ENCODE measurements at regions not wholly inside any gene's neighbourhood (a gene's known extent, or its start where the extent isn't known, plus 50 kb on each side); places are given as distances from the start of the nearest gene placed in this dataset.

DNA sequence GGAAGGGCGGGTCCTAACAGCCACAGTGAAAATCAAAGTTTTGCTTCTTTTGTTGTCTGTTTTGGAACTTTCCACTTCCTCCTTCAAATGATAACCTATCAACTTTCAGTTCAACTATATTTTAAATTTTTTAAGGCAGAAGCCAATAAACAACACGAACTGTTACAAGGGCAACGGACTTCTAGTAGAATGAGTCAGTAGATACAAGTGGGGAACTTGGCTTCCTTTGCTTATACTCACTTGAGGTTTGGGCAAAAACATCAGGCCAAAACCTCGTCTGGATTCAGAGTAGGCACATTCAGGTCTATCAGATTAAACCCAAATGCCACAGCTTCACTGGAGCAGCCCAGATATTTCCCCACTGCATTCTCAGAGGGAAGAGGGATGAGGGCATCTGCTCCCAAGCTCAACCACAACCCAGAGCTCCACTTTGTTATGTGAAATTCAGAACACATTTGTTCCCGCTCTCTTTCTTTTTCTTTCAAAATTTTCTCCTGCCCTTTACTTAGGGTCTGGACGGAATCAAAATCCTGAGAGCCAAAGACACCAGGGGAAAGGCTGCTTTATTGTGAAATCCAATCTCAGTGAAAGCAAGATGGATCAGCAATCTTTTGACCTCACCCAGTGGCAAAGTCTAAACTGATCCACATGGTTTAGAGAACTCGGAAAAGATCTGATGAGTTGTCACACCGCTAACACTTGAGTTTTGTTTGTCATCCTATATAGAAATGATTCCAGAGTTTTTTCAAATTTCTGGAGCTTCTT, 152.5 kb upstream of the BTG1 start:
- DNase-seq = peak; percentile 67

DNA sequence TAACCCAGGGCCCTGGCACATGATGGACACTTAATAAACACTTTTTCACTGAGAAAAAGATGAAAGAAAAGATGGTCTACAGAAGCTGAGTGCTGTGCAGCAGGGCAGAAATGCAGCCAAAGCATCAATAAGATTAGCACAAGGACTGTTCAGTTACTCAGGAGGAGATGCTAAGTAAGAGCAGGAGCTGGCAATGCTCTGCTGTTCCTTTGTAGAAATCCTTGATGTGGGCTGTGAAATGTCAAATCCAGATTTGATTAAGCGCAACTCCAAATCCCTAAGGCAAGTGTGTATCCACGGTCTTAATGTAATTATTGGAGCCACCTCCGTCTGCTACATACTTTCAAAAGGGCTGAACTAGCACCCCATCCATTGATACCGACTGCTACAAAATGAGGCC, 151.8 kb upstream of the BTG1 start:
- DNase-seq = no peak

DNA sequence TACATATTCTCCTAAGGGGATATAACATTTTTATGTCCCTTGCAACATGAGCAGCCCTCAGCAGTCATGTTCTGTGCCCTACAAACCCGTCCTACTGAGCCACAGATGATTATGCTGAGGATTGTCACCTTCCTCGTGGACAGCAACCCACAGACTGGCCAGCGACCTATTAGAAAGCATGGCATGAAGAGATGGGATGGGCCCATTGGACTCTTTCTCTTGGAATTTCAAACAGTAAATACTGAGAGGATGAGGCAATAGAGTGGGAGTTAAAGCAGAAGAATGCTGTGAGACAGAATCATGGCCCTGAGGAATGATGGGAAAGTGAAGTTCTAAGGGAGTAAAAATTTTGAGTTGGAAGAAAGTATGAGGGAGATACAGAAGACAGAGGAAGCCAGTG, 149.9 kb upstream of the BTG1 start:
- no peak for DNase-seq

DNA sequence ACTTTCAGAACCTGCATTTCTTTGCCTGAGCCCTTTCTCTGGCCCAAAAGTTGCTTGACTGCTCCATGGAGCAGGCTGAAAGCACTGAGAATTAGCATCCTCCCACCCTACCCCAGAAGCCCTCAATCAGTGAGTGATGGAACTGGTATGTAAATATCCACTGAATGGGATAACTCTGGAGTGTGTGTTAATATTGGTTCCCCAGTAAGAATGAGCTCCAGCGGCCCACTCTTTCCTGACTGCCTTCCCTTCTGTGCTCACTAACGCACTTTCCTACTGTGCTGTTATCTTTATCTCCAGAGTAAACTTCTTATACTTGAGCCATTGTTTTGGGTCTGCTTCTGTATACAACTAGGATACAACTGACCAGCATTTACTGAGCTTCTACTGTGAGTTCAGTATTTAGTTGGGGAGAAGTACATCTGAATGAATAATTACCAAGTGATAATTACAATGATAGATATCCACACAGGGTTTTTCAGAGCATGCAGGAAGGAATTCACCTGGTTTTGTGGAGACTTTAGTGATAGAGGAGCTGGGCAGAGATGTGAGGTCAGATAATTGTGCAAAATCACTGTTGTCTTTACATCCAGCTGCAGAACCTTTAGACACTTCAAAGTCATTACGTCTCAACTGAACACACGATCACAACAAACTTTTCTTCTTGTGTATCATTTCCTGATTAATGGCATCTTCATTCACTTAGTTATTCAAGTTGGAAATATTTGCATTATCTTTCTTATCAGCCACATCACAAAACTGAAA, 149.2 kb upstream of the BTG1 start:
- DNase-seq = no peak

DNA sequence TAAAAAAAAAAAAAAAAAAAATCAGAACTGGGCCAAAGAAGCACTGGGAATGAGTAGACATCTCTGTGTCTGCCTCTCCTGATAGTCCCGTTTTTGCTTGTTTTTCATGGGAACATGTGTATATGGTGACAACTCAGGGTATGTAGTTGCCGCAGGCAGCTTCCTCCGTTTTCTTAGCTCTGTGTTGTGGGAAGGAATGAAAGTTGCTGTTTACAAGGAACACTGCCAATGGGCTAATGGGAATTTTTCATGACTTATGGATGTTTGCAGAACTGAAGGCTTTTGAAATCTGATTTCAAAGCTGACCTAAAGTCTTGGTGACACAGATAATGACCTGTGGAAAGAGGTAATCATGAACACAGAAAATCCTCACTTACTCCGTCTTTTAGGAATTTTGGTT, 146.4 kb upstream of the BTG1 start:
- no peak for DNase-seq

DNA sequence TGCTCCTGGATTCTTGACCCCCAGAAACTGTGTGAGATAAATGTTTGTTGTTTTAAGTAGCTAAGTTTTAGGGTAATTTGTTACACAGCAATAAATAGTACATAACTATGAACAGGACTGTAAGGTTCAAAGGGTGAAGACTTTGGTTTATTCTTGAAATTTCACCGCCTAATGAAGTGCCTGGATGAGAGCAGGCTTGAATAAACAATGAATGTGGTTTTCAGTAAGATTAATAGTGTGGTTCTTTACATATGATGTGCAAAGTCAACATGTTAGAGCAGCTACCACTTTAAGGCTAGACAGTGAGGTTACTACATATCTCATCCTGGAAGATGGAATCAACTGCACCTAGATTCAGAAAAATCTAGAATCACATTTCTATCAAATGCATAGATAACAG, 145.2 kb upstream of the BTG1 start:
- DNase-seq = no peak

DNA sequence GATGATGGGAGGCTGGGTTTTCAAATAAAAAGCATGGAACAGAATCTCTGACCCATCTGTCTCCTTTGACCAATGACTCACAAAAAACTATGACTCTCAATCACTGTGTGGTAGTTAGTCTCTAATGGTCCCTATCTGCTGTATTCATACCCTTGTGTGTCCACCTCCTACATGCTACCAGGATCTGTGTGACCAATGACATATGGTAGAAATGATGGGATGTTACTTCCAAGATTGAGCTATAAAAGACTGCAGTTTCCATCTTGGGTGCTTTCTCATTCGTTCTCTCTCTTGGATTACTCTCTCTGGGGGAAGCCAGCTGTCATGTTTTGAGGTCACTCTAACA, 144.7 kb upstream of the BTG1 start:
- DNase-seq = no peak

DNA sequence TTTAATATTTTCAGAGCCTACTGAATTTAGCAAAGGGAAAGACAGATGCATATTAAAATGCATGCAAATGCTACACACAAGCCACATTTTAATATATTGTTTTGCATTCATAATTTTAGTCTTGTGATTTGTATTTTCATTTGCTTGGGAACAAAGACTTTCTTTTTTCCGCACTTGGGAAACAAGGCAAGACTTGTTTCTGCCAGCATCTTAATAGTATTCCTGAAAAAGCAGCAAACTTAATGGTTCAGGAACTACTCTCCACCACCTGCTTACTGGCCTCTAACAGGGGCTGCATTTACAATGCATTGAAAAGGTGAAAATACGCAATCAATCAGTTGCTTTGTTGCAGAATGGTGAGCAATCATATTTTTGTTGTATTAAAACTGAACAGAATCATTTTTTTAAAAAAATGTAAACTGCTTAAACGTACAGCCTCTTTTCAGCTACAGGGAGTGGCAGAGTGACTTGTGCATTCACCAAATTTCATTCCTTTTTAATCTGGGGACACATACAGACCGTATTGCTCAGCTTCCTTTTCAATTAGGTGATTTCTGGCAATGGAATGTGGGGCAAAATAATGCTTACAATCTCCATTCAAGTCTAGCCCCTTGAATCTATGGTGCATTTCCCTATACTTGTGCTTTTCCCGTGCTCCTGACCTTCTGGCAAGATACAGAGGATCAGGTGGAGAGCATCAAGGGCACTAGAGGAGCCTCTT, 144.1 kb upstream of the BTG1 start:
- peak; percentile 28 for DNase-seq

DNA sequence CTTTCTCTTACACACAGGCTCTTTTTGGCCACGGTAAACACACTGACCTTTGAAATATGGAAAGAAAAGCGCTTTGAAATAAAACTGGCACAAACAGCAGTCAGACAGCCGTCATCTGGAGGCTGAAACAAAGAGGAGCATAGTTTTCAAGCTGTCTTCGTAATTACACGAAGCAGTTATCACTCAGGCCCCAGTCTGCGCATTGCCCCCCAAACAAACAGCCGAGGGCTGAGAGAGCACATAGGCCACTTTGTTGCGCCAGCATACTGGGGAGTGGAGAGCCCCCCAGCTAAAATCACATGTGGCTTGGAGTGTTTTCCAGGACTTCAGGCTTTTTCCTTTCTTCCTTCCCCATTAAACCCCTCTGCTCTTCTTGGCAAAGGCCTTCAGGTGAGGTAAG, 142.9 kb upstream of the BTG1 start:
- no peak for DNase-seq

DNA sequence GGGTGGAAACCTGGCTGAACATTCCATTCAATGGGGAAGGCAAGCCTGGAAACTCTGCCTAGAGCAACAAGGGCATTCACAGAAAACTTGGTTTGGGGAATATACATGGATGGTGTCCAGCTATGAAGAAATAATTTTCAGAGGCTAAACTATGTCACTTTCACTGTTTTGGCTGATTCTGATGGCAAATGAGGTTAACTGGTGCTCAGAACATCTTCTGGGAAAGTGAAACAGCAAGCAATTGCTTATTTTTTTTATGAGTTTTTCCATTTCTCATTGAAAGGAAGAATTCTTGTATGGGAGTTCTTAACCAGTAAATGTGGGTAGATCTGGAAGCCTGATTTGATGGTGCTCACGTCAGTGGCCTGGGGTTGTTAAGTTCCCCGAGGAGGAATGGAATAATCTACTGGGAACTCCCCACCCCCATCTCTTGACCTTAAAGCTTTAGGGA, 132.8 kb upstream of the BTG1 start:
- DNase-seq = no peak

DNA sequence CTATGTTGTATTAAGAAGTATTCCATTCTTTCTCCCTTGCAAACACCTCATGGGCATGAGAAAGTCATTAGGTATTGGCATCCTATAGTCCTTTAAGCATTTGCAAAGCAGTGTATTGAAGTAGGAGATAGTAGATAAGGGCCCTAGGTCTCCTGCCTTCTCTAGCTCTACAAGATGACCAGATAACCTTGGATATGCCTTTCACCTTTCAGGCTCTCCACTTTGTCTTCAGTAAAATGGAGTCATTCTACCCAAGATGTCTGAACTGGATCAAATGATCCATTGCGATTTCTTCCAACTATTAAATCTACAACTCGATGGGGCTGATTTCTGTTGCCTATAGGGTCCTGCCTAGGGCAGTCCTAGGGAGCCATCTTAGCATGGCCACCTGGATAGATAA, 132.1 kb upstream of the BTG1 start:
- no peak for DNase-seq

DNA sequence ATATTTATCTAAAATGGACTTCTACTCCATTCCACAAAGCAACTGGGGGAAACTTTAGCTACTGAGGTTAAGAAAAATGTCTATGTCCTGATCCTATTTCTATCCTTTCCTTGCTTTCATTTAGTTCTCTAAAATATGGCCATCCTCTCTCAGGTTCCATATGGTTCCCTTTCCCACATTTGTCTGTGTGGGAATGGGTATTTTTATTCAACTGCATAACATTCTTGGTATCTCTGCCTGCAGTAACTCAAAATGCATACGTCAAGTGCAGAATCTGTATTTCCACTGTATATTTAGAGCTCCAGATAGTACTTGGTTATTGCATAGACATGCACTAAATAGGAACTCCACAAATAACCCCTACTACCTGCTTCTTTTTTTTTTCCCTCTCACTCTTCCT, 130.6 kb upstream of the BTG1 start:
- no peak for DNase-seq

DNA sequence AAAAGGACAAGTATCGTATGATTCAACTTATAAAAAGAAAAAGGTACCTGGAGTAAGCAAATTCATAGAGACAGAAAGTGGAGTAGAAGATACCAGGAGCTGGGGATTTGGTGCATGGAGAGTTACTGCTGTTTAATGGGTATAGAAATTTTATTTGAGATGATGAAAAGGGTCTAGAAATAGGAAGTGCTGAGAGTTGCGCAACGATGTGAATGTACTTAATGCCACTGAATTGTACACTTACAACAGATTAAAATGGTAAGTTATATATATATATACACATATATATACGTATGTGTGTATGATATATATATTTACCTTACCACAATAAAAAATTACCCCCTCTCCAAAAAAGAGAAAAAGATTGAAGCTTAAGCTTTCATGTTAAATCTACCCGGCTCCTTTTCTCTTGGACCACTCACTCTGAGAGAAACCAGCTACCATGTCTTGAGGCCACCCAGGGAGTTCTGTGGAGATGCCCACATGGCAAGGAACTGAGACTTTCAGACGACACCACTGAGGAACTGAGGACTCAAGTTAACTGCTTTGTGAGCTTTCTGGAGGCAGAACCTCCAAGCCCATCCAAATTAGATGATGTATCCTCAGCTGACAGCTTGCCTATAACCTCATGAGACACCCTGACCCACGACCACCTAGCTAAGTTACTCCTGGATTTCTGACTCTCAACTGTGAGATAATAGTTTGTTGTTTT, 130.0 kb upstream of the BTG1 start:
- no peak for DNase-seq

DNA sequence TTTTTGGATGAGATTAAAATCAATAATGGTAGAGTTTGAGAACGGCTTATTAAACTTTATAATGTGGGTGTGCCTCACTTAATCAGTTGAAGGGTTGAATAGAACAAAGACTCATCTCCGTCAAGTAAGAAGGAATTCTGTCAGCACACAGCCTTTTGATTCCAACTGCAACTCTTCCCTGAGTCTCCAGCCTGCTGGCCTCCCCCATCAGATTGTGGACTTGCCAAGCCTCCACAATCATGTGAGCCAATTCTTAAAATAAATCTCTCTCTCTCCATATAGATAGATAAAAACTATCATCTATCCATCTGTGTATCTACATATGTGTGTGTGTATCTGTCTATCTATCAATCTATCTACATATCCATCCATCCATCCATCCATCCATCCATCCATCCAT, 127.4 kb upstream of the BTG1 start:
- DNase-seq = no peak

DNA sequence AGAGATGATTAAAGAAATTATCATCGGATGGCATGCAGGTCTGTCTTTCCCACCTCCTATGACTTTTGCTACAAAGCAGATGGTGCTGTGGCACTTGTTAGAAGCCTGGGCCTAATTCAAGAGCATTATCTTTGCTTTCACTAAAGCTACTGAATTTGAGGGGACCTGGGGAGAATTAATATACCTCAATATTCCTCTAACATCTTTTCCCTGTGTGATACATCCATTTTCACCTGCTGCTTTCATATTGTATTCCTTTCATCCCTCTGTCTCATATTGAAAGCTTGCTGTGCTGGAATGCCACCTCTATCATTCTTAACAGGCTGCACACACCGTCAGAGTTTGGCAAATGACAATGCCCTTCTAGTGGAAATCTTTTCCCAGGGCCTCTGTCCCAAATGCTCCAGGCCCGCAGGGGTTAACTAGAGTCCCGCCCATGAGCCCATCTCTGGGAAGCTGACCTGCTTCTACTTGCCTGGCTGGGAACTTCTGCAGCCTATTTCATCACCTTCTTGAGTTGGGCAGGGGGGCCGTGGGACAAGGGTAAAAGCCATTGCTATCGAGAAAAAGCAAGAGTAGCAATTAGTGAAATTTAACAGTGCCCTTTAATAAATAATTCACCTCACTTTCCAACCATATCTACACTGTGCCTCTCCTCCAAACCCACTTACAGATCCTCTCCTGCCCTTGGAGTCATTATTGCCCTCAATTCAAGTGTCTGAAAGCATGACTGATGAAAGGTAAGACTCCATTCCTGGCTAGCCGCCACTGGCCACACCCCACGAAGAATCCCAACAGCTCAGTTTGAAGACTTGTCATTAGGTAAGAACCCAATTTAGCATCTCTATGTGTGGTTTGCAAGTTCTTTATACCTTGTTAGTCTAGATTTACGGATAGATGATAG, 126.7 kb upstream of the BTG1 start:
- DNase-seq = no peak

DNA sequence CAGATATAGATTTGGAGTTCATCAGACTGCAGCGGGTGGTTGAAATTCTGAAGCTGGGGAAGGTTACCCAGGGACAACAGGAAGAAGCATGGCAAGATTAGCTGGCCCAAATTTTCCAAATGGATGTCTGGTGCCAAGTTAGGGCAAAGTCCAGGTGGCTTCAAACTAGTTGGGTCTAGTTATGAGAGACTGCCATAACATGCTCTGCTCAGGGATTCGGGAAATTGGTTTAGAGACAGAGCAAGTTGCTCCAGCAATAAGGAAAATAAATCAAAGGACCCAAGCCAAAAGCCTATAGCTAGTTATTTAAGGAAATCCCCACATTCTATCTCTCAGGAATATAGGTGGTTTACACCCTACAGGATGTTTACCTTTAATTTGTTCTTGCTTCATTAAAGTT, 125.7 kb upstream of the BTG1 start:
- no peak for DNase-seq

DNA sequence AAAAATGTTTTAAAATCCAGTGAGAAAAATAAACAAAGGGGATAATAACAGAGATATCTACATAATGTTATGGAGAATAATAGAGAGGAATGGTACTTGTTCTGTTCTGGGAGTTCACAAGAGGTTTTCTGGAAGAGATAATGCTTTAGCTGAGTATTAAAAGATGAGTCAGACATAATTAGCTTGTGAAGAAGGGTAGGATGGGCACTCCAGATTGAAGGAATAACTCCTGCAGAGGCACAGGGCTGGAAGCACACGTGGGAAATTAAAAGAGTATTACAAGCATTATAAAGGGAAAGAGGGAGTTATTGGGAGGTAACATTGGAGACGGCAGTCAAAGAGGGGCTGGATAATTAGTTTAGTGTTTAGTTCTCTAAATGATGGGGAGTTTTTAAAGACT, 124.9 kb upstream of the BTG1 start:
- no peak for DNase-seq

DNA sequence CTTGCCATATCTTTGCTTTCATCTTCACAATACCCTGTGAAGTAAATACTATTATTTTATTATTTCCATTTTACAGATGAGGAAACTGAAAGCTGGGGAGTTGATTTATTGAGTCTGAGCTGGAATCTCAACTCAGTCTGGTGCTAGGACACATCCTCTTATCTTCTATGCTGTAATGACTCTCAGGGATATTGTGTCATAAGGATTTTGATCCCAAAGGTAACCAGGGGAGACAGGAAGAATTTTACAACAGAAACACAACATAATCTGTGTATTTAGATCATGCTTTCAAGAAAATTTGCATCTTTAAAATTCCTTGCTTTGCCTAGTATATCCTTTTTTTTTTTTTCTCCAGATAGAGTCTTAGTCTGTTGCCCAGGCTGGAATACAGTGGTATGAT, 123.3 kb upstream of the BTG1 start:
- no peak for DNase-seq

DNA sequence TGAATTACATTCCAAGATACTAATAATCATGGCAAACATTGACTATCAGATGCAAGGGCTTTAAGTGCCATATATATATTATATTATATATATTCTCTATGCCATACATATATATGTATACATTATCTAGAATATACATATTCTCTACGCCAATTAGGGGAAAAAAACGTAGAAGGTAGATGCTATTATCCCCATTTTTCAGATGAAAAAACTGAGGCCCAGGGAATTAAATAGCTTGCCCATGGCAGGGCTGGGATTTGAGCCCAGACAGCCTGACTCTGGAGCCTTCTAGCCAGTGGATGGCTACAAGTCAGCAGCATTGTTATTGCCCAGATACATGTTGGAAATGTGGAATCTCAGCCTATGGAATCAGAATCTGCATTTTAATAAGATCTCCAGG, 116.0 kb upstream of the BTG1 start:
- no peak for DNase-seq

DNA sequence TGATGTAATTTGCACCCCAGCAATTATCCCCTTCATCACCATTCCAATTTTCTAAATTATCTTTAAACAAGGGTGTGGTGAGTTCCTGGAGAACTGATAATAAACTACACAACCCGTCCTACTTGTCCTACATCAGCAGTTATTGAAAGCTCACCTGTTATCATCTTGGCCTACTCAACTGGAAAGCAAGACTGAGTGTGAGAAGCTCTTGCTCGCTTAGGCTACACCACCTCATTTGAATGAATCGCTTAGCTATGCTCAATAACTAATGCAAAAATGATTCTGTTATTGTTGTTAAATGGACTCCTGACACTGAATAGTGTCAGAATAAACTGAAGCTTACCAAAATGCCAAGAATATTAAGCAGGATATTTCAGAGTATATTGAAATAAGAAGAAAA, 115.4 kb upstream of the BTG1 start:
- DNase-seq = no peak

DNA sequence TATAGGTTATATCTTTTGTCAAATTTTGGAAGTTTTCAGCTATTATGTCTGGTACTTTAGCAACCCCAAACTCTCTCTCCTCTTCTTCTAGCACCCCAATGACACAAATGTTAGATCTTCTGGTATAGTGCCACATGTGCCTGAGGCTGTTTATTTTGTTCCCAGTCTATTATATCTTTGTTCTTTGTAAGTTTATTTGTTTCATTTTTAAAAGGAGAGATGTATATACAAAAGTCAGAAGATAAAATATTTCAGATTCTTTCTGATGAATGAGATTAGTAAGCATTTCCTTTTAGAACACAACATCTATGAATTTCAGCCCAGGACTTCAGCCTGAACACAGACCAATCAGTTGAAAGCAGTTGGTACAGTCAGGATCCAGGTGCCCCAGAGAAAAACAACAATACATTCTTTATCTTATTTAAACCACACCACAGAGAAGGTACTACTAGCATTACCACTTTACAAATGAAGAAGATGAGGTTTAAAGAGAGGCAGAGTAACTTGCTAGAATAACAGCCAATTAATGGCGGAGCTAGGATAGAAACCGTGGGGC, 114.1 kb upstream of the BTG1 start:
- no peak for DNase-seq

DNA sequence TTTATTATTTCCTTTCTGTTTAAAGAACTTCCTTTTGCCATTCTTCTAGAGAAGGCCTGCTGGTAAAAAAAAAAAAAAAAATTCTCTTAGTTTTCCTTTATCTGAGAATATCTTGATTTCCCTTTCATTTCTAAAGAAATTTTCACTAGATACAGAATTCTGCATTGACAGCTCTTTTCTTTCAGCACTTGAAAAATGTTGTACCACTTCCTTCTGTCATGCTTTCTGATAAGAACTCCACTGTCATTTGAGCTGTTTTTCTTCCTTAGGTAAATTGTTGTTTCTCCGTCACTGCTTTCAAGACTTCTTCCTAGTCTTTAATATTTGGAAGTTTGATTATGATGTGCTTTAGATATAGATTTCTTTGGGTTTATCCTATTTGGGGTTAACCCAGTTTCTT, 113.6 kb upstream of the BTG1 start:
- no peak for DNase-seq
